Ectodermal cell (in vitro differentiated cells): ENCODE measurements at regions not wholly inside any gene's neighbourhood (a gene's known extent, or its start where the extent isn't known, plus 50 kb on each side); places are given as distances from the start of the nearest gene placed in this dataset.

Source experiments
- H3K27ac ChIP-seq: 2 replicates; pipeline ENCODE4 v1.7.0; 2013; ENCODE audit warnings: mild to moderate bottlenecking, low read depth, low read length; ENCODE audit not compliant: insufficient read depth, poor library complexity, severe bottlenecking
- H3K27me3 ChIP-seq: 2 replicates; pipeline ENCODE4 v1.7.0; 2013; ENCODE audit warnings: mild to moderate bottlenecking, low read length; ENCODE audit not compliant: insufficient read depth, control insufficient read depth, poor library complexity, severe bottlenecking
- H3K36me3 ChIP-seq: one replicate; pipeline ENCODE4 v1.7.0; 2013; ENCODE audit warnings: low read length; ENCODE audit not compliant: control insufficient read depth, insufficient read depth
- H3K4me1 ChIP-seq: one replicate; pipeline ENCODE4 v1.7.0; 2013; ENCODE audit warnings: low read length; ENCODE audit not compliant: control insufficient read depth, insufficient read depth
- H3K4me3 ChIP-seq: 2 replicates; pipeline ENCODE4 v1.7.0; 2013; ENCODE audit warnings: low read depth, low read length, control low read depth; ENCODE audit not compliant: insufficient read depth
- H3K9me3 ChIP-seq: 2 replicates; pipeline ENCODE4 v1.7.0; 2013; ENCODE audit warnings: mild to moderate bottlenecking, low read length, moderate library complexity; ENCODE audit not compliant: control insufficient read depth
- WGBS, 2 experiments: methylation state at CpG; one replicate each; pipeline ENCODE4 v1.1.7; 2013; ENCODE audit warnings: missing lambda C conversion rate in 2 of 2; 5-methylcytosine and 5-hydroxymethylcytosine counted together

DNA sequence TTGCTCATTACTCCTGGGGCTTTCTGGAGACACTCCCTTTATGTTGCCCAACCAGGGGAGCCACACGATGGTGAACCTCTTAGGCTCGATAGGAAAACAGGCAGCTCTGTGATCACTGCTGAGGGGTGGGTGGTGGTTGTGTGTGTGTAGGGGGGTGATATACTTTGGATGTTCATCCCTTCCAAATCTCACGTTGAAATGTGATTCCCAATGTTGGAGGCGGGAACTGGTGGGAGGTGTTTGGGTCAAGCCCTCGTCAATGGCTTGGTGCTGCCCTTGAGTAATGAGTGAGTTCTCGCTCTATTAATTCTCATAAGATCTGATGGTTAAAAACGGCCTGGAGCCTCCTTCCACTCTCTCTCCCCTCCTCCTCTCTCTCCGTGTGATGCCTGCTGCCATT, 204.0 kb upstream of the B3GAT1 start:
- no peaks in the 10 kb centered on the region for H3K36me3 ChIP-seq
- no peak overlapping the region for H3K4me3 ChIP-seq
- no peaks in the 10 kb centered on the region for H3K27me3 ChIP-seq
- no peak overlapping the region for H3K27ac ChIP-seq
- no peaks in the 10 kb centered on the region for H3K9me3 ChIP-seq
- H3K4me1 ChIP-seq: no peaks in the 10 kb centered on the region
- WGBS, 2 experiments: 92 to 94% methylated on average over 8 of the region's 8 CpGs

DNA sequence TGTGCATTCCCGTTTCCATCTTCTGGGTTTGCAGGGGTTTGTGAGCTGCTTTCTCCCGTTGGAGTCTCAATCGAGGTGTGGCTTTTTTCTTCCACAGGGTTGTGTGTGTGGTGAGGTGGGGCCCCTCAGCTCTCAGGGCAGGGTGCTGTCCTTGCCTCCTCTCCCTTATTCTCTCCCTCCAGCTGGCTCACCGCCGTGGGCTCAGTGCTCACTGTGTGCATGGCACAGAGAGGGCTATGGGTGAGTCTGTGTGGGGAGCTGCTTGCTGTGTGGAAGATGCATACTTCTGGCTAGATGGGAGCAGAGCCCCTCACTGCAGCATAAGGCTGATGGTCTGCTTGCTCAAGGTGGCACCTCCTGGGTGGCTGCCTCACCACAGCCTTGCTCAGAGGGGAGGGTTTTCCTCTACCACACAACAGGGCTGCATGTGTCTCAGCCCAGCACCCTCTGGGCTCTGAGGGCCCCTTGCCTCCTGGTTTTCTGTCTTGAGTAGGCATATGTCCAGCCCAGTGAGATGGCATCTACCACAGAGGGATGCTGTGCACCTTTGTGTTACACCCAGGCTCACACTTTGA, 203.1 kb upstream of the B3GAT1 start:
- Histone ChIP-seq H3K9me3 (no peaks in the 10 kb centered on the region), H3K4me3 (no peak overlapping the region), H3K27ac (no peak overlapping the region), H3K4me1 (no peaks in the 10 kb centered on the region), H3K27me3 (no peaks in the 10 kb centered on the region), H3K36me3 (no peaks in the 10 kb centered on the region)
- 78 to 80% methylated on average over 5 of the region's 5 CpGs for WGBS, 2 experiments

DNA sequence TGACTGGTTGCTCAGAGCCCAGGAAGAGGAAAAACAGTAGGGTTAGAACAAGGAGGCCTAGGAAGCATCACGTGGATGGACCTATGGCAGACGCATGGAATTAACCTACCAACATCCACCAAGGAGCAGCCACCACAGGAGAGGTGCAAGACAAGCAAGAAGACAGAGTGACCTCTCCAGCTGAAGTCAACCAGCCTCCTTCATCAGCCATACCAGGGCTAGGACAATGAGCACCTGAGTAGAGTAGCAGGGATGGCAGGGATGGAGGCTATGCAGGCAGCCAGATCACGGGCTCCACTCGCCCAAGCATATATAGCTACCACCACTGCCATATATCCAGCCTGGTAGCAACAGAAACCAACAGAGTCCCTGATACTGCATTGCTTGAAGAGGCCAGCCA, 202.1 kb upstream of the B3GAT1 start:
- WGBS, 2 experiments: 88 to 91% methylated on average over 4 of the region's 4 CpGs
- Histone ChIP-seq H3K4me1 (no peaks in the 10 kb centered on the region), H3K27ac (no peak overlapping the region), H3K27me3 (no peaks in the 10 kb centered on the region), H3K9me3 (no peaks in the 10 kb centered on the region), H3K4me3 (no peak overlapping the region), H3K36me3 (no peaks in the 10 kb centered on the region)

DNA sequence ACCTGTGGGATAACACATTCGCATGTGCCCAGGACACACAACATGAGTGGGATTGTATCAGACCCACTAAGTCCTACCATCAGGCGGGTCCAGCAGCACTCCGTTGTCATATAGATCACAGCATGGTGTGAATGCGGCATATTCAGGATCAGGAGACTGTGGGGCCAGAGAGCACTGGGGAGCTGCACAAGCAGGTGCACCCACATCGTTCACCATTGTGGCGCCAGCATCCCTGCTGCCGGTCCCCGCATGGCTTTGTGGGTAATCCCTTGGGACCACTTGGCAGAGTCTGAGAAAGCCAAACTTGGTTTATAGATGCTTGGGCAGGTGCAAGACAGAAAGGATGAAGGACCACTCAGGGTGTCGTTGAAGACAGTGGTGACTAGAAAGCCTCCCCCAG, 201.6 kb upstream of the B3GAT1 start:
- H3K27ac ChIP-seq: no peak overlapping the region
- H3K36me3 ChIP-seq: no peaks in the 10 kb centered on the region
- H3K4me3 ChIP-seq: no peak overlapping the region
- 95% methylated on average over 9 of the region's 9 CpGs for WGBS, 2 experiments
- no peaks in the 10 kb centered on the region for H3K4me1 ChIP-seq
- H3K27me3 ChIP-seq: no peaks in the 10 kb centered on the region
- no peaks in the 10 kb centered on the region for H3K9me3 ChIP-seq

- no peaks in the 10 kb centered on the region for H3K27me3 ChIP-seq
- 65 to 69% methylated on average over 12 of the region's 12 CpGs for WGBS, 2 experiments
Measured at GRCh38 chr11:134612140-134613030, 200.3 kb upstream of the B3GAT1 start.

DNA sequence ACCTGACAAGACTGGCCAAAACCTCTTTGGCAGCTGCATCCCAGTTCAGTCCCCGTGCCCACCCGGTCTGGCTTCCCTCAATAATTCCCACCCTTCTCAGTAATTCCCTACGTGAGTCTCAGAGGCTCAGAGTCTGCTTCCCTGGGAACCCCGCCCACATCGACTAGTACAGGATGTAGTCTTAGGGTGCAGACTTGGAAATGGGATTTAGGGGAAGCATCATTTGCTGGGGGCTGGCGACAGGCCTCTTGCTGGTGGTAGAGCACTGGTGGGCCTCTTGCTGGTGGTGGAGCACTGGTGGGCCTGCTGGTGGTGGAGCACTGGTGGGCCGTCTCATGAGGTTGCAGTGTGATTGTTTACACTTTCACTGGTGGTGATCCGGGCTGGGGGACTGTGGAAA, 199.5 kb upstream of the B3GAT1 start:
- H3K36me3 ChIP-seq: no peaks in the 10 kb centered on the region
- no peaks in the 10 kb centered on the region for H3K9me3 ChIP-seq
- H3K4me1 ChIP-seq: no peaks in the 10 kb centered on the region
- no peaks in the 10 kb centered on the region for H3K27me3 ChIP-seq
- no peak overlapping the region for H3K27ac ChIP-seq
- no peak overlapping the region for H3K4me3 ChIP-seq
- WGBS, 2 experiments: 94 to 95% methylated on average over 8 of the region's 8 CpGs

More at GRCh38 chr11:134612140-134613030, 200.3 kb upstream of the B3GAT1 start:
- H3K4me3 ChIP-seq: no peak overlapping the region
- no peaks in the 10 kb centered on the region for H3K36me3 ChIP-seq
- no peaks in the 10 kb centered on the region for H3K9me3 ChIP-seq
- H3K4me1 ChIP-seq: no peaks in the 10 kb centered on the region
- no peak overlapping the region for H3K27ac ChIP-seq

DNA sequence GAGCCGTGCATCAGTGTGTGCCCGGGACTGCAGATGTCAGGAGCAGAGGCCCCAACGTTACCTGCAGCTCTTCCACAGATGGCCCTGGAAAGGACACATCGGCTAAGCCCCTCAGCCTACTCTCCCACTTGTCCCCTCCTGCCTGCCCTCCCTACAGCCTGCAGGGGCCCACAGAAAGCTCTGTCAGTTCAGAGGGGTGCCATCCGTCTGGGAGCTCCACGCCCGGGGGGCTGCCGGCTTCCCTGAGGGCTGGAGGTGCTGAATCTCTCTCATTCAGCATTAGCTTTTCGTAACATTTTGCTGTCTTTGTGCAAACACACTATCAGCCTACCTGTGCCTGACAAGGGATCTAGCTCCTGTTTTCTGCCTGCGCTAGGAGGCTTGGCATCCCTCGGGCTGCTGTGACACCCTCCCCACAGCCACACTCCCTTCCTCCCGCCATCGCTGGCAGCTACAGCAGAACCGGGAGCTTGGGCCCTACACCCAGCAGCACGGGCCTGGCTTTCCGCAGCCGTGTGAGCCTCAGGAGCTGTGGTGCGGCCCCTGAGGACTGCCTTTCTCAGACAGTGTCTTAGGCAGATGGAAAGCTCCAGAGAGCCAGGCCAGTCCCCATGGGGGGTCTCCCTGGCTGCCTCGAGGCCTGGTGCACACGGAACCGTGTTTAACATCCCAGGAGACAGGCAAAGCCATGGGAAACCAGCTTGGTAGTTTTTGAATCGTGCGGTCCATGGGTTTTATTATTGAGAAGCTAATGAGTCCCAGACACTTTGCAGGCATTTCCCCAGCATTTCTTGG, 198.3 kb upstream of the B3GAT1 start:
- Histone ChIP-seq H3K9me3 (no peaks in the 10 kb centered on the region), H3K27me3 (no peaks in the 10 kb centered on the region), H3K36me3 (no peaks in the 10 kb centered on the region), H3K4me1 (no peaks in the 10 kb centered on the region), H3K27ac (no peak overlapping the region), H3K4me3 (no peak overlapping the region)
- 87 to 89% methylated on average over 23 of the region's 23 CpGs for WGBS, 2 experiments

GRCh38 chr11:134609361-134610115, 197.5 kb upstream of the B3GAT1 start:
- WGBS, 2 experiments: 95% methylated on average over 27 of the region's 27 CpGs
- H3K4me1 ChIP-seq: no peaks in the 10 kb centered on the region
- no peaks in the 10 kb centered on the region for H3K9me3 ChIP-seq
- no peaks in the 10 kb centered on the region for H3K27me3 ChIP-seq
- no peak overlapping the region for H3K27ac ChIP-seq
- H3K4me3 ChIP-seq: no peak overlapping the region
- H3K36me3 ChIP-seq: no peaks in the 10 kb centered on the region

- Histone ChIP-seq H3K36me3 (no peaks in the 10 kb centered on the region), H3K4me3 (no peak overlapping the region), H3K9me3 (no peaks in the 10 kb centered on the region), H3K4me1 (no peaks in the 10 kb centered on the region), H3K27me3 (no peaks in the 10 kb centered on the region), H3K27ac (no peak overlapping the region)
- 89 to 94% methylated on average over 7 of the region's 7 CpGs for WGBS, 2 experiments
Measured at GRCh38 chr11:134607963-134608750, 196.1 kb upstream of the B3GAT1 start.
